ENCODE measurements at regions not wholly inside any gene's neighbourhood (a gene's known extent, or its start where the extent isn't known, plus 50 kb on each side); places are given as distances from the start of the nearest gene placed in this dataset.
"Not testable (repeated sequence)": the region's sequence is repeated elsewhere in the genome, so short reads cannot be mapped to it uniquely, and the experiment has no call there.

DNA sequence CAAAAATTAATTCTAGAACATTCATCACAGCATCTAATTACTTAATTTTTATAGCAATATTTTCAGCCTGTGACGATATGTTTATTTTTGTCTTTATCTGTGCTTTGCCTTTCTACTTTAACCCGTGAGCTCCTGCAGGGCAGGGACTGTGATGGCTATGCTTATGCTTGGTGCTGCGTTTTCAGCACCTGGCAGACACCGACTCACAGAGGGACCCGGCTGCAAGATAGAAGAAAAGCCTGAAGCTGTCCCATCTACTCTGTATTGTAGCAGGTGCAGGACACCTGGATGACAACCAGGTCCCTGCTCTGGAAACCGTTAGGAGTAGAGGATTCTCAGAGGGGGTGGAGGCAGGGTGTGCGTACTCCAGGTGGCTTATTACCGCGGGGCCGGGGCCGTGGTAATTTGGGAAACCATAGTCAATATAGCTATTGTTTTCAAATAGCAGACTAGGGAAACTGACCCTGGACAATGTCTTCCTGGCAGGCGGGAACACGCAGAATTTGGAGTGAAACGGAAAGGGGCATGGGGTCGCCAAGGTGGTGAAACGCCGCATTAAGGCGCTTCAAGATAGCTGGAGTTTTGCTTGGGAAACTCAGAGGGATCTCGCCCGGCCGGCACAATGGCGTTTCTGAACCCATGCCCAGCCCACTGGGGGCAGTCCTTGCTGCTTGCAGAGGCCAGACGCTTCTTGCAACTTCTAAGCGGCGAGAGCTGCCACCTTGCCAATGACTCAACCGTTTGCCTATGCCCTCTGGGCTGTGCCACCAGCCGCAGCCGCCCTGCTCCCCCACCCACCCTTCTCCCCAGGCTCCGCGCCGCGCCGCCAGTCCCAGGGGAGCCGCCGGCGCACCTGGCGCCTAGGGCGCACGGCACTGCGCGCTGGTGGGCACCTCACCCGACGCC, 140.1 kb upstream of the PALM2AKAP2 start:
- ChIA-PET POLR2A (no interaction called here), CTCF (no interaction called here)
- ATAC-seq (no peak), DNase-seq (no peak)
- Mint-ChIP-seq H3K9me3 (ENCODE audit: insufficient read depth) (no peaks in the 10 kb centered on the region), H3K27me3 (ENCODE audit: low read depth) (peaks cover 36% of the 10 kb centered on the region), H3K27ac (no peak overlapping the region), H3K4me1 (ENCODE audit: low read depth) (no peaks in the 10 kb centered on the region), H3K4me3 (no peak overlapping the region), H3K36me3 (ENCODE audit: low read depth) (no peaks in the 10 kb centered on the region)

DNA sequence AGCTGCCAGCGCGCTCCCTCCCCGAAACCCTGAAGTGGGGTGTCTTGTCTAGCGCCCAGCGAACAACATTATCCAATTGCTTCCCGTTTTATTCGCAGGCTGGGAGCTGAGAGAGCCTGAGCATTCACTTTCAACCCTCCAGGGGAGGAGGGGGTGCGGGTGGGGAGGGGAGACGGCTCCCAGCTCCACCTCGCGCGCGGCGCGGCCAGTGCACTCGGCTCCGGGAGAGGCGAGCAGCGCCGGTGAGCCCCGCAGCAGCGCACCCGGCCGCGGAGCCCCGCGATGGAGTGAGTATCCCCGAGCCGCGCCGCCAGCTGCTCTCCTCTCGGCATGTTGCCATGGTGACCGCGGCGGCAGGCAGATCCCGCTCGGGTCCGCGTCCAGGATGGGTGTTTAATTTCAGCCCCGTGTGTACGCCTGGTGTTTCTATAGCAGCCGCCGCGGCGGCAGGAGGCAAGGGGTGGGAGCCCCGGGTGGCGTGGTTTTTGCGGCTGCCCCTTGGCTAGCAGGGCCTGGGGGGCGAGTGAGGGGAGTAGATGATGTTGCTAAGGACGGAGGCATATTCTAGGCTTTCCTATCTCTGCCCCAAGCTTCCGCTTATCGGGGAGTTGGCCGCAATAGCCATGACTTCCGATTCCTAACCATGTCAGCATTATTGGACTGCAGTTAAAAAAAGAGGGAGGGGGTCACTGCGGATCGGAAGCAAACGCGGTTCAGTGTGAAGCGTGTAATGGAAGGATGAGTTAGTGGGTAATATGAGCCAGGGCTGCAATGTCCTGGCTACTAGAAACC, 139.2 kb upstream of the PALM2AKAP2 start:
- no peaks in the 10 kb centered on the region for H3K9me3 Mint-ChIP-seq (ENCODE audit: insufficient read depth)
- no peaks in the 10 kb centered on the region for H3K4me1 Mint-ChIP-seq (ENCODE audit: low read depth)
- H3K36me3 Mint-ChIP-seq (ENCODE audit: low read depth), result no peaks in the 10 kb centered on the region
- DNase-seq (no peak), ATAC-seq (peak; percentile 33)
- no peak overlapping the region for H3K4me3 Mint-ChIP-seq
- peaks cover 36% of the 10 kb centered on the region for H3K27me3 Mint-ChIP-seq (ENCODE audit: low read depth)
- ChIA-PET POLR2A (no interaction called here), CTCF (no interaction called here)
- H3K27ac Mint-ChIP-seq, result no peak overlapping the region

DNA sequence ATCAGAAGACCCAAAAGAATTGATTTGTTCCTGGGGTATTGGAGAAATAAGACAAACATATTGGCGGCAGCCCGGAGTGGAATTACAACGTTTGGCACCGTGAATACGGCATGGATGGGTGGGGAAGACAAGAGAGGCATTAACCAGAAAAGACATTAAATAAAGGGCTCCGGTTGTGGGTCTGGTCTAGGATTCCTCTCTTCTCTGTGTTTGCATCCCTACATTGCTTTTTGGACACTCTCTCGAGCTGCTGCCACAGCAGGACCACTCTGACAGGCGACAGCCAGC, 138.7 kb upstream of the PALM2AKAP2 start:
- CTCF ChIA-PET, result no interaction called here
- no peak overlapping the region for H3K27ac Mint-ChIP-seq
- no peak overlapping the region for H3K4me3 Mint-ChIP-seq
- no peak for ATAC-seq
- no peak for DNase-seq
- no peaks in the 10 kb centered on the region for H3K4me1 Mint-ChIP-seq (ENCODE audit: low read depth)
- no peaks in the 10 kb centered on the region for H3K9me3 Mint-ChIP-seq (ENCODE audit: insufficient read depth)
- no peaks in the 10 kb centered on the region for H3K36me3 Mint-ChIP-seq (ENCODE audit: low read depth)
- peaks cover 36% of the 10 kb centered on the region for H3K27me3 Mint-ChIP-seq (ENCODE audit: low read depth)
- POLR2A ChIA-PET, result no interaction called here

DNA sequence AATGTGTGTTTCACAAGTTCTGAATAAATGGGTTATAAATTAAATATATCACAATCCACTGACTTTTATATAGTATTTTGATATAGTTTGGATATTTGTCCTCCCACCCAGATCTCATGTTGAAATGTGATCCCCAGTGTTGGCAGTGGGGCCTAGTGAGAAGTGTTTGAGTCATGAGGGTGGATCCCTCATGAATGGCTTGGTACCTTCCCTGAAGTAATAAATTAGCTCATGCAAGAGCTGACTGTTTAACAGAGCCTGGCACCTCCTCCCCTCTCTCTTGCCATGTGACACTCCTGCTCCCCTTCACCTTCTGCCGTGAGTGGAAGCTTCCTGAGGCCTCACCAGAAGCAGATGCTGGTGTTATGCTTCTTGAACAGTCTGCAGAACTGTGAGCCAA, 127.9 kb upstream of the PALM2AKAP2 start:
- Mint-ChIP-seq H3K27me3 (ENCODE audit: low read depth) (no peaks in the 10 kb centered on the region), H3K36me3 (ENCODE audit: low read depth) (no peaks in the 10 kb centered on the region), H3K4me3 (no peak overlapping the region), H3K4me1 (ENCODE audit: low read depth) (no peaks in the 10 kb centered on the region), H3K9me3 (ENCODE audit: insufficient read depth) (no peaks in the 10 kb centered on the region), H3K27ac (no peak overlapping the region)
- ATAC-seq (no peak), DNase-seq (no peak)
- ChIA-PET CTCF (no interaction called here), POLR2A (no interaction called here)

DNA sequence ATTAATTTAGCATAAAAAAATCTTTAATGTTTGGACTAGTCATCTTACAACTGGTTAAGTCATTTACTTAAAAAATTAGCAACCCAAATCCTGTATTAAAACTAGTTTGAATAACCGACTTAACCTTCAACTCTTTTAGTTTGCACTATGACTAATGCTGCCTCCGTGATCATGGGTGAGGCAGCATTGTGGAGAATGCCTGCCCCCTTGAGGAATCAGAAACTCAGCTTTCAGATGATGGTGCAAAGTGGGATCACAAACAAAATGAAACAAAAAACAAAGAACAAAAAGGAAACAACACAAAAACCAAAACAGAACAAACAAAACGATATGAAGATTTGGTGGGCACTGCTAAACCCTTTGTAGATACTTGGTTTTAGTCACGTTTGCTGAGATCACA, 127.0 kb upstream of the PALM2AKAP2 start:
- POLR2A ChIA-PET, result no interaction called here
- ATAC-seq, result no peak
- no peaks in the 10 kb centered on the region for H3K36me3 Mint-ChIP-seq (ENCODE audit: low read depth)
- CTCF ChIA-PET, result no interaction called here
- no peaks in the 10 kb centered on the region for H3K4me1 Mint-ChIP-seq (ENCODE audit: low read depth)
- H3K27ac Mint-ChIP-seq, result no peak overlapping the region
- no peaks in the 10 kb centered on the region for H3K9me3 Mint-ChIP-seq (ENCODE audit: insufficient read depth)
- DNase-seq, result no peak
- H3K4me3 Mint-ChIP-seq, result no peak overlapping the region
- H3K27me3 Mint-ChIP-seq (ENCODE audit: low read depth), result no peaks in the 10 kb centered on the region

DNA sequence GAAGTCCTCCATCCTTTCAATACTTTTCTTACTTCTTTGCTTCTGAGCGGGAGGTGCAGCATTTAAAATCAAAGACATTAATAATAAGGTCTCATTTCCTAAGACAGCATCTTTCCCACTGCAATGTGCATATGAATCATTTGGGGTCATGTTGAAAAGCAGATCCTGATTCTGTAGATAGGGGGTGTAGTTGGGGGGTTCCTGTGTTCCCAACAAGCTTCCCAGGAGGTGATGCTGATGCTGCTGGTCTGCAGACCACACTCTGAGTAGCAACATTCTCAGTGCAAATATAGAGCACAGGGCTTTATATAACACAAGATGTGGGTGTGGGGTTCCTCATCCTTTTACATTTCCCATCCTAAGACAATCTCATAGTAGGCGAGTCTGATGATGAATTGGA, 126.5 kb upstream of the PALM2AKAP2 start:
- no peaks in the 10 kb centered on the region for H3K27me3 Mint-ChIP-seq (ENCODE audit: low read depth)
- DNase-seq, result no peak
- ChIA-PET POLR2A (no interaction called here), CTCF (no interaction called here)
- H3K36me3 Mint-ChIP-seq (ENCODE audit: low read depth), result no peaks in the 10 kb centered on the region
- no peaks in the 10 kb centered on the region for H3K9me3 Mint-ChIP-seq (ENCODE audit: insufficient read depth)
- H3K4me3 Mint-ChIP-seq, result no peak overlapping the region
- no peaks in the 10 kb centered on the region for H3K4me1 Mint-ChIP-seq (ENCODE audit: low read depth)
- no peak overlapping the region for H3K27ac Mint-ChIP-seq
- no peak for ATAC-seq

DNA sequence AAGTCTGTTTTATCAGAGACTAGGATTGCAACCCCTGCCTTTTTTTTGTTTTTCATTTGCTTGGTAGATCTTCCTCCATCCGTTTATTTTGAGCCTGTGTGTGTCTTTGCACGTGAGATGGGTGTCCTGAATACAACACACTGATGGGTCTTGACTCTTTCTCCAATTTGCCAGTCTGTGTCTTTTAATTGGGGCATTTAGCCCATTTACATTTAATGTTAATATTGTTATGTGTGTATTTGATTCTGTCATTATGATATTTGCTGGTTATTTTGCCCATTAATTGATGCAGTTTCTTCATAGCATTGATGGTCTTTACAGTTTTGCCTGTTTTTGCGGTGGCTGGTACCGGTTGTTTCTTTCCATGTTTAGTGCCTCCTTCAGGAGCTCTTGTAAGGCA, 116.0 kb upstream of the PALM2AKAP2 start:
- H3K27ac Mint-ChIP-seq; H3K4me3 Mint-ChIP-seq; H3K27me3 Mint-ChIP-seq (ENCODE audit: low read depth); CTCF ChIA-PET; ATAC-seq; DNase-seq; H3K9me3 Mint-ChIP-seq (ENCODE audit: insufficient read depth); H3K36me3 Mint-ChIP-seq (ENCODE audit: low read depth); H3K4me1 Mint-ChIP-seq (ENCODE audit: low read depth); POLR2A ChIA-PET: not testable (repeated sequence)

DNA sequence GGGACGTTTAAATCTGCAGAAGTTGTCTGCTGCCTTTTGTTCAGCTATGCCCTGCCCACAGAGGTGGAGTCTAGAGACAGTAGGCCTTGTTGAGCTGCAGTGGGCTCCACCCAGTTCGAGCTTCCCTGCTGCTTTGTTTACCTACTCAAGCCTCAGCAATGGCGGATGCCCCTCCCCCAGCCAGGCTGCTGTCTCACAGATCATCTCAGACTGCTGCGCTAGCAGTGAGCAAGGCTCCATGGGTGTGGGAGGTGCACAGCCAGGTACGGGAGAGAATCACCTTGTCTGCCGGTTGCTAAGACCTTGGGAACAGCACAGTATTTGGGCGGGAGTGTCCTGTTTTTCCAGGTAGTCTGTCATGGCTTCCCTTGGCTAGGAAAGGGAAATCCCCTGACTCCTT, 114.3 kb upstream of the PALM2AKAP2 start:
- ATAC-seq; H3K4me3 Mint-ChIP-seq; DNase-seq; H3K4me1 Mint-ChIP-seq (ENCODE audit: low read depth); CTCF ChIA-PET; H3K9me3 Mint-ChIP-seq (ENCODE audit: insufficient read depth); H3K27ac Mint-ChIP-seq; H3K36me3 Mint-ChIP-seq (ENCODE audit: low read depth); H3K27me3 Mint-ChIP-seq (ENCODE audit: low read depth); POLR2A ChIA-PET: not testable (repeated sequence)

DNA sequence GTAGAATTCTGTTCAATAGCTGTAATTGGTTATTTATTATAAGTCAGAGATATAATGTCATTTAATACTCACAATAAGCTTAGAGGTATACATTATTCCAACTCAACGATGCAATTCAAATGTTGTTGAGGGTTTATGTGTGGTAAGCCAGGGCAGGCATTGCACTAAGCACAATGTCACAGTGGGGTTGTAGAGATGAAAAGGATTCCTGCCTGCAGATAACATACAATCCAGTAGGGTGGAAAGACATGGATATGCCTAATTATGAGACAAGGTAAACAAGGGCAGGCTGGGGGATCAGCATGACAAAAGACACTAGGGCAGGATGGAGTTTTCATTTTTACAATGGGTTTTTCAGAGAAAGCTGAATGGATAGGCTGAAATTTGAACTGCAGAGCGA, 98.7 kb upstream of the PALM2AKAP2 start:
- no peak overlapping the region for H3K27ac Mint-ChIP-seq
- ATAC-seq (no peak), DNase-seq (no peak)
- ChIA-PET POLR2A (no interaction called here), CTCF (no interaction called here)
- H3K9me3 Mint-ChIP-seq (ENCODE audit: insufficient read depth), result no peaks in the 10 kb centered on the region
- H3K36me3 Mint-ChIP-seq (ENCODE audit: low read depth), result no peaks in the 10 kb centered on the region
- H3K4me1 Mint-ChIP-seq (ENCODE audit: low read depth), result no peaks in the 10 kb centered on the region
- no peak overlapping the region for H3K4me3 Mint-ChIP-seq
- H3K27me3 Mint-ChIP-seq (ENCODE audit: low read depth), result no peaks in the 10 kb centered on the region

DNA sequence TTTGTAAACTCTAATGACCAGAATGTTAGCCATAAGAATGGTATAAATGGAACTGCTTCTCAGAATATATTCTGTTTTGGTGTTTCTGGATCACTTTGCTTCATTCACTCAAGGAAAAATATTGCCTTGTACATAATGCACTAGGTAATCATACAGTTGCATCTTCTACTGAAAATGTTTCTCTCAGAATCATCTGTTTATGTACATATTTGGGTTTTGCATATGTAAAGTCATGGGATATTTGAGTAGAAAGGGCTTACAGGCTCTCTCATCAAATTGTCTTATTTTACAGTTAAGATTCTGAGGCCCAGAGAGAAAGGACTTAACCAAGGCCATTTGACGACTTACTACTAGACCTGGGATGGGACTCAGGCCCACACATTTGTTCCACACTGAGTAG, 97.8 kb upstream of the PALM2AKAP2 start:
- Mint-ChIP-seq H3K9me3 (ENCODE audit: insufficient read depth) (no peaks in the 10 kb centered on the region), H3K27me3 (ENCODE audit: low read depth) (no peaks in the 10 kb centered on the region), H3K4me3 (no peak overlapping the region), H3K36me3 (ENCODE audit: low read depth) (no peaks in the 10 kb centered on the region), H3K27ac (no peak overlapping the region), H3K4me1 (ENCODE audit: low read depth) (no peaks in the 10 kb centered on the region)
- no peak for DNase-seq
- ChIA-PET POLR2A (no interaction called here), CTCF (no interaction called here)
- ATAC-seq, result no peak

DNA sequence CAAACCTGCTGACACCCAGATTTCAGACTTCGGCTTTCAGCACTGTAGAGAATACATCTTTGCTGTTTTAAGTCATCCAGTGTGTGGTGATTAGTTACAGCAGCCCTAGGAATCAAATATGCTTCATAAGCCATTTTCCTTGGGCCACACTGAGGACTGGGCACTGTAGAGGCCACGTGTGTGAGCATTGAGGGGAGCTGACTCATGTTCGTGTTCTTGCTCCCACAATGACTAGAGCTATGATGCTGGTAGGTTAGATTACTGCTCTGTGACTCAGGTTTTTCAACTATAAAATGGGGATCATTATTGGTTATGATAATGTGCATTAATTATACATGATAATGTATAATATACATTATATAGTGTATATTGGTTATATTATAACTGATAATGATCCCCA, 96.5 kb upstream of the PALM2AKAP2 start:
- CTCF ChIA-PET, result no interaction called here
- Mint-ChIP-seq H3K4me1 (ENCODE audit: low read depth) (no peaks in the 10 kb centered on the region), H3K4me3 (no peak overlapping the region), H3K36me3 (ENCODE audit: low read depth) (no peaks in the 10 kb centered on the region), H3K9me3 (ENCODE audit: insufficient read depth) (no peaks in the 10 kb centered on the region), H3K27me3 (ENCODE audit: low read depth) (no peaks in the 10 kb centered on the region), H3K27ac (no peak overlapping the region)
- POLR2A ChIA-PET, result no interaction called here
- DNase-seq (no peak), ATAC-seq (no peak)

DNA sequence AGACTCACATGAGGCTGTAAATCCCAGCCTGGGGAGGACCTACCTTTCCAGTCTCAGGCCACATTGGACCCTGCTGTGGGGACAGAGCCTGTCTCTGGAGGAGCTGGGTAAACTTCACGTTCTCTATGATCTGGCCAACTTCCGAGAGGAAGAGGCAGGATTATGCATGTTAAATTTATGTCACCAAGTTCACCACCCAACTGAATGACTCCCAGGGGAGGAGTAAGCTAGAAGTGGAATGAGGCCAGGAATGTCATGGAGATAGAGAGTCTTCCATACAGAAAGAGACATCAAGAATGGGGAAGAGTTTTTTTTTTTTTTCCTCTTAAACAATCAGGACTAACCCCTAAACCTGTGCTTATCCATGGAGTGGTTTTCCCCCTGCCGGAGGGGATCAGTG, 90.3 kb upstream of the PALM2AKAP2 start:
- DNase-seq (no peak), ATAC-seq (no peak)
- H3K27me3 Mint-ChIP-seq (ENCODE audit: low read depth), result no peaks in the 10 kb centered on the region
- H3K9me3 Mint-ChIP-seq (ENCODE audit: insufficient read depth), result no peaks in the 10 kb centered on the region
- CTCF ChIA-PET, result no interaction called here
- H3K4me3 Mint-ChIP-seq, result no peak overlapping the region
- no peak overlapping the region for H3K27ac Mint-ChIP-seq
- POLR2A ChIA-PET, result no interaction called here
- H3K4me1 Mint-ChIP-seq (ENCODE audit: low read depth), result no peaks in the 10 kb centered on the region
- no peaks in the 10 kb centered on the region for H3K36me3 Mint-ChIP-seq (ENCODE audit: low read depth)

DNA sequence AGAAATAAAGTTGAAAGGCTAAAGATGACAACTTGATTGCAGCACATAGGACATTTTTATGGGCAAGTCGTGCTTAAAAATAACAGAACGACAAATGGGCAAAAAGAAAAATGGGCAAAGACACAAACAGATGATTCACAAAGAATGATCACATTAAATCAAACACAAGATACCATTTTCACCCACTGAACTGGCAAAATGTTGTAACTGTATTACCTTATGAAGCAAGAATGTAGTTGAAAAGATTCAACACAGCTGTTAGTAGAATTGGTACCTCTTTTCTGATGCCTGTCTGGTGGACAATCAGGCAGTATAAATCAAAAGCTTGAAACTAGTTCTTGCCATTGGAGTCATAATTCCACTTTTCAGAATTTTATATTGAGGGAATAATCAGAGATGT, 81.0 kb upstream of the PALM2AKAP2 start:
- no peak overlapping the region for H3K27ac Mint-ChIP-seq
- no peaks in the 10 kb centered on the region for H3K36me3 Mint-ChIP-seq (ENCODE audit: low read depth)
- ChIA-PET CTCF (no interaction called here), POLR2A (no interaction called here)
- DNase-seq (no peak), ATAC-seq (no peak)
- no peaks in the 10 kb centered on the region for H3K27me3 Mint-ChIP-seq (ENCODE audit: low read depth)
- no peaks in the 10 kb centered on the region for H3K4me1 Mint-ChIP-seq (ENCODE audit: low read depth)
- H3K4me3 Mint-ChIP-seq, result no peak overlapping the region
- H3K9me3 Mint-ChIP-seq (ENCODE audit: insufficient read depth), result no peaks in the 10 kb centered on the region

All from activated CD8-positive, alpha-beta T cell treated with anti-CD3 and anti-CD28 coated beads, Interleukin-2, amount 10 ng/mL, durations not matched to agents 7 days and 5 days (primary cell).